ENCODE measurements at regions not wholly inside any gene's neighbourhood (a gene's known extent, or its start where the extent isn't known, plus 50 kb on each side); places are given as distances from the start of the nearest gene placed in this dataset.

DNA sequence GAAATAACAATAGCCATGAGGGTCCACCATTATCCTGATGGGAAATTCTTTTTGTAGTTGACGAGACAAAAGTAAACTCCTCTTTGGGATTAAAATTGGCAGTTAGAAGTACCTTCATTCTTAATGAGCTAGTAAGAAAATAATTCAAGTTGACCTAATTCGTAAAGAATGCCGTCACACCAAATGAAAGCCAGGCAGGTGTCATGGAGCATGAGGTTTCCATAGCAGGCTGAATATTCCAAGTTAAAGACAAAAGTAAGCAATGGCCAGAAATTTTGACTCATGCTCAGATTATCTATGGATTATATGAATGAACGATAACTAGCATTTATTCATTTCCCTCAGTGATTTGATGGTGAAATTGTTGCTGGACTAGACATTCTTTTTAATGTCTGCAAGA is 192.2 kb upstream of the FAT1 start:
- TF ChIP-seq, protein P1, sequence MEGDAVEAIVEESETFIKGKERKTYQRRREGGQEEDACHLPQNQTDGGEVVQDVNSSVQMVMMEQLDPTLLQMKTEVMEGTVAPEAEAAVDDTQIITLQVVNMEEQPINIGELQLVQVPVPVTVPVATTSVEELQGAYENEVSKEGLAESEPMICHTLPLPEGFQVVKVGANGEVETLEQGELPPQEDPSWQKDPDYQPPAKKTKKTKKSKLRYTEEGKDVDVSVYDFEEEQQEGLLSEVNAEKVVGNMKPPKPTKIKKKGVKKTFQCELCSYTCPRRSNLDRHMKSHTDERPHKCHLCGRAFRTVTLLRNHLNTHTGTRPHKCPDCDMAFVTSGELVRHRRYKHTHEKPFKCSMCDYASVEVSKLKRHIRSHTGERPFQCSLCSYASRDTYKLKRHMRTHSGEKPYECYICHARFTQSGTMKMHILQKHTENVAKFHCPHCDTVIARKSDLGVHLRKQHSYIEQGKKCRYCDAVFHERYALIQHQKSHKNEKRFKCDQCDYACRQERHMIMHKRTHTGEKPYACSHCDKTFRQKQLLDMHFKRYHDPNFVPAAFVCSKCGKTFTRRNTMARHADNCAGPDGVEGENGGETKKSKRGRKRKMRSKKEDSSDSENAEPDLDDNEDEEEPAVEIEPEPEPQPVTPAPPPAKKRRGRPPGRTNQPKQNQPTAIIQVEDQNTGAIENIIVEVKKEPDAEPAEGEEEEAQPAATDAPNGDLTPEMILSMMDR (IDR thresholded peaks at IDR 0.05) = no peak
- TF ChIP-seq POLR2A (IDR thresholded peaks at IDR 0.05) = no peak
- no peaks in the 10 kb centered on the region for H3K9me3 ChIP-seq (replicated peaks in 1 of 3)
- H3K27ac ChIP-seq = no peak overlapping the region
- DNase-seq = no peak
- intact Hi-C loops (cut with DNase I) = no loop called here
- H3K27me3 ChIP-seq = no peaks in the 10 kb centered on the region
- no peaks in the 10 kb centered on the region for H3K36me3 ChIP-seq (replicated peaks in 1 of 2)
- no peak overlapping the region for H3K4me3 ChIP-seq
- 81 to 87% (median 84%) methylated on average over 4 of the region's 4 CpGs for WGBS, 4 donors
- H3K4me1 ChIP-seq (replicated peaks in 1 of 2) = no peaks in the 10 kb centered on the region

DNA sequence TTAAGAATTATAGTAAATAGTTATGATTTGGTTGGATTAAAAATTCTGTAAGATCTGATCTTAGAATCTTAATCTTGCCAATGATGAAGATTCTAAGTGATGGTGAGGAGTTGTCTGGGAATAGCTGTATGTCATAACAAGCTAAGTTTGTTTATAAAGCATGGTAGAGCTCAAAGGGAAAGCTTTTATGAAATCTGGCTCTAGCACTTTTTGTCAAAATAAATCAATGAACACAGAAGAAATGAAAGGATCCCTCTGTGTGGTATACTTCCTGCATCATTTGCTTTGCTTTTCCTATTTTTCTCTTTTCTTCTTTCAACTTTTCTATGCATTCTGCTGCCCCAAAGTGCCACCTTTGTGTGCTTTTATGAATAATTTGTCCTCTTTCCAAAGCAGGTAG is 193.5 kb upstream of the FAT1 start:
- TF ChIP-seq POLR2A (IDR thresholded peaks at IDR 0.05) = no peak
- TF ChIP-seq, protein P1 (IDR thresholded peaks at IDR 0.05) = no peak
- Histone ChIP-seq H3K27me3 (no peaks in the 10 kb centered on the region), H3K36me3 (replicated peaks in 1 of 2) (no peaks in the 10 kb centered on the region), H3K27ac (no peak overlapping the region), H3K9me3 (replicated peaks in 1 of 3) (no peaks in the 10 kb centered on the region), H3K4me3 (no peak overlapping the region), H3K4me1 (replicated peaks in 1 of 2) (no peaks in the 10 kb centered on the region)
- no peak for DNase-seq
- intact Hi-C loops (cut with DNase I) = no loop called here

DNA sequence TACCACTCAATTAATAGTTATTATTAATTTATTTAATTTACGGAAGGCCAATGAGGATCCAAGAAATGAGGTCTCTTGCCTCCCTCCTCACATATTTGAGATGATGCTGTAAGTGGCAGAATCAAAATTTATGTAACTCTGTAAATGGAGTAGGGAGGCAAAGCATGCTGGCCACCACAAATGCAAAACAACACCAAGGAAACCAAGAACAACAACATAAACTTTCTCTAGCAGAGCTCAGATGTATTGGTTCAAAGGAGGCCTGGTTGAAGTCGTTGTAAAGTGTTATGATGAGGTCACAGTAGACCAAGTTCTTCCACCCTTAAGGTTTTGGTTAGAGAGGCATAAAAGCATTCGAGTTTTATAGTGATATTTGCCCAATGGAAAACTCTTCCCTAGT is 194.8 kb upstream of the FAT1 start:
- Histone ChIP-seq H3K4me3 (no peak overlapping the region), H3K27ac (no peak overlapping the region), H3K36me3 (replicated peaks in 1 of 2) (no peaks in the 10 kb centered on the region), H3K27me3 (no peaks in the 10 kb centered on the region), H3K4me1 (replicated peaks in 1 of 2) (no peaks in the 10 kb centered on the region), H3K9me3 (replicated peaks in 1 of 3) (no peaks in the 10 kb centered on the region)
- WGBS, 4 donors = 69 to 83% (median 77%) methylated on average over 3 of the region's 3 CpGs
- intact Hi-C loops (cut with DNase I) = no loop called here
- no peak for TF ChIP-seq POLR2A (IDR thresholded peaks at IDR 0.05)
- TF ChIP-seq, protein P1 (IDR thresholded peaks at IDR 0.05) = no peak
- no peak for DNase-seq

DNA sequence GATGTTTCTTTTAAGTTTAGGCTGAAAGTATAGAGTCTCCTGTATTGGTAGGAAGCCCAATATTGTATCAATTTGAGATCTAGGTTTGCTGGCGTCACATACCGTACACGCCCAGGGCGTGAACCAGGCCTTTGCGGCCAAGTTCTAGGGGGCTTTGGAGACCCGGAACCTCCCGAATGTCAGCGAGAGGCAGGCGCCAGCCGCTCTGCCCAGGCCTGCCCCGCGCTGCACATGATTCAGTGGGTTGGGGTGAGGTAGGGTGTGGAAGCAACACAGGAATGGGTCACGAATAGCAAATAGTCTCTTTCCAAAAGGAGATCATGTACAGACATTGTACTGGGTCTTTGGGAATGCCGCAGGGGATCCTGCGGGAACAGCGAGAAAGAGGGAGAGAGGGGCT is 195.7 kb upstream of the FAT1 start:
- no peak for TF ChIP-seq POLR2A (IDR thresholded peaks at IDR 0.05)
- TF ChIP-seq, protein P1 (IDR thresholded peaks at IDR 0.05) = no peak
- Histone ChIP-seq H3K27me3 (no peaks in the 10 kb centered on the region), H3K4me1 (replicated peaks in 1 of 2) (no peaks in the 10 kb centered on the region), H3K36me3 (replicated peaks in 1 of 2) (no peaks in the 10 kb centered on the region), H3K27ac (no peak overlapping the region), H3K9me3 (replicated peaks in 1 of 3) (no peaks in the 10 kb centered on the region), H3K4me3 (no peak overlapping the region)
- no peak for DNase-seq
- 94 to 96% (median 94%) methylated on average over 16 of the region's 16 CpGs for WGBS, 4 donors
- intact Hi-C loops (cut with DNase I) = no loop called here
